RWPE2 (cell line): ENCODE measurements at regions not wholly inside any gene's neighbourhood (a gene's known extent, or its start where the extent isn't known, plus 50 kb on each side); places are given as distances from the start of the nearest gene placed in this dataset.

Experiments used
- ATAC-seq: fragments of 200-7000 bp; cut with Tn5 transposase; 3 replicates; pipeline ENCODE4 v1.9.1; 2021; ENCODE audit warnings: low read depth
- DNase-seq: peaks from one replicate; pipeline ENCODE4 v3.0.0-alpha.2; 2020; ENCODE audit warnings: low spot score
- H3K27ac ChIP-seq: fragments of 450-650 bp; 2 replicates; pipeline ENCODE4 v1.5.1; 2017; ENCODE audit warnings: mild to moderate bottlenecking; ENCODE audit not compliant: poor library complexity, severe bottlenecking
- H3K27me3 ChIP-seq: fragments of 250-450 bp; sonication (Bioruptor Pico); 2 replicates; pipeline ENCODE4 v1.5.1; 2021; ENCODE audit warnings: mild to moderate bottlenecking, moderate library complexity; ENCODE audit not compliant: insufficient read depth, poor library complexity, severe bottlenecking
- H3K36me3 ChIP-seq: fragments of 250-450 bp; sonication (Bioruptor Pico); 2 replicates; pipeline ENCODE4 v1.5.1; 2020; ENCODE audit warnings: low read depth, mild to moderate bottlenecking, moderate library complexity
- H3K4me1 ChIP-seq: fragments of 250-450 bp; sonication (Bioruptor Pico); 2 replicates; pipeline ENCODE4 v1.5.1; 2021; ENCODE audit warnings: mild to moderate bottlenecking, moderate library complexity; ENCODE audit not compliant: insufficient read depth, poor library complexity, severe bottlenecking
- H3K4me3 ChIP-seq: fragments of 250-450 bp; sonication (Bioruptor Pico); 2 replicates; pipeline ENCODE4 v1.5.1; 2021; ENCODE audit warnings: mild to moderate bottlenecking, moderate library complexity; ENCODE audit not compliant: severe bottlenecking
- H3K9me3 ChIP-seq: fragments of 250-450 bp; sonication (Bioruptor Pico); 2 replicates; pipeline ENCODE4 v1.5.1; 2021; ENCODE audit warnings: mild to moderate bottlenecking, moderate library complexity; ENCODE audit not compliant: severe bottlenecking
- CTCF ChIP-seq: fragments of 450-650 bp; IDR thresholded peaks from one replicate; pipeline ENCODE4 v1.5.1; 2017; ENCODE audit warnings: mild to moderate bottlenecking, moderate library complexity; ENCODE audit not compliant: poor library complexity, severe bottlenecking

GRCh38 chr4:126265888-126266287, 951.1 kb downstream of the FAT4 start:
- DNase-seq (no peak), ATAC-seq (no peak)
- Histone ChIP-seq H3K27me3 (no peaks in the 10 kb centered on the region), H3K4me1 (peaks cover 9% of the 10 kb centered on the region), H3K4me3 (no peak overlapping the region), H3K27ac (no peak overlapping the region), H3K9me3 (no peaks in the 10 kb centered on the region), H3K36me3 (no peaks in the 10 kb centered on the region)
- TF ChIP-seq CTCF: no peak

- H3K9me3 ChIP-seq: no peaks in the 10 kb centered on the region
- H3K27me3 ChIP-seq: no peaks in the 10 kb centered on the region
- H3K27ac ChIP-seq: no peak overlapping the region
- no peak for DNase-seq
- peaks cover 9% of the 10 kb centered on the region for H3K4me1 ChIP-seq
- H3K36me3 ChIP-seq: no peaks in the 10 kb centered on the region
- no peak for ATAC-seq
- TF ChIP-seq CTCF: no peak
- H3K4me3 ChIP-seq: no peak overlapping the region
These were observed 952.9 kb downstream of the FAT4 start for GRCh38 chr4:126267689-126268088.

GRCh38 chr4:126268106-126268505, 953.4 kb downstream of the FAT4 start:
- H3K27me3 ChIP-seq: no peaks in the 10 kb centered on the region
- H3K9me3 ChIP-seq: no peaks in the 10 kb centered on the region
- H3K4me1 ChIP-seq: peaks cover 9% of the 10 kb centered on the region
- no peaks in the 10 kb centered on the region for H3K36me3 ChIP-seq
- H3K27ac ChIP-seq: no peak overlapping the region
- DNase-seq: no peak
- 0 out of 3 replicates have a peak, but pooled peaks have one; percentile 25 for ATAC-seq
- no peak overlapping the region for H3K4me3 ChIP-seq
- TF ChIP-seq CTCF: no peak

- no peak overlapping the region for H3K4me3 ChIP-seq
- no peaks in the 10 kb centered on the region for H3K36me3 ChIP-seq
- H3K27me3 ChIP-seq: no peaks in the 10 kb centered on the region
- DNase-seq (no peak), ATAC-seq (no peak)
- no peak for TF ChIP-seq CTCF
- H3K4me1 ChIP-seq: peaks cover 9% of the 10 kb centered on the region
- H3K9me3 ChIP-seq: no peaks in the 10 kb centered on the region
- no peak overlapping the region for H3K27ac ChIP-seq
These were observed 954.4 kb downstream of the FAT4 start for GRCh38 chr4:126269106-126269505.

GRCh38 chr4:126271292-126271691, 956.5 kb downstream of the FAT4 start:
- no peak for TF ChIP-seq CTCF
- DNase-seq: no peak
- Histone ChIP-seq H3K9me3 (no peaks in the 10 kb centered on the region), H3K36me3 (no peaks in the 10 kb centered on the region), H3K4me1 (peaks cover 9% of the 10 kb centered on the region), H3K4me3 (no peak overlapping the region), H3K27me3 (no peaks in the 10 kb centered on the region), H3K27ac (no peak overlapping the region)
- ATAC-seq: no peak
